ENCODE measurements at regions not wholly inside any gene's neighbourhood (a gene's known extent, or its start where the extent isn't known, plus 50 kb on each side); places are given as distances from the start of the nearest gene placed in this dataset.

- DNase-seq (ENCODE audit: low read depth), result no peak
Measured at GRCh38 chr11:95485115-95485900, 254.3 kb upstream of the SESN3 start.

- no peak for DNase-seq (ENCODE audit: low read depth)
Measured at GRCh38 chr11:95483339-95483738, 252.3 kb upstream of the SESN3 start.

- no peak for DNase-seq (ENCODE audit: low read depth)
Measured at GRCh38 chr11:95478003-95478402, 247.0 kb upstream of the SESN3 start.

DNA sequence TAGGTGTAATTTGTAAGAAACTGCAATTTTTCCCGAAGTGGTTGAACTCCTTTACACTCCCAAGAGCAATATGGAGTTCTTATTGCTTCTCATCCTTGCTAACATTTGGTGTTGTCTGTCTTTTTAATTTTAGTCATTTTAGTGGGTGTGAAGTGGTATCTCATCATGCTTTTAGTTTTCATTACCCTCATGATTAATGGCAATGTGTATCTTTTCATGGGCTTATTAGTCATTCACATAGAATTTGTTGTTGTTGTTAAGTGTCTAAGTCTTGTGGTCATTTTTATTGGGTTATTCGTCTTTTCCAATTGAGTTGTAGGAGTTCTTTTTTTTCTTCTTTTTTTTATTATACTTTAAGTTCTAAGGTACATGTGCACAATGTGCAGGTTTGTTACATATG is 238.3 kb upstream of the SESN3 start:
- no peak for DNase-seq (ENCODE audit: low read depth)

DNA sequence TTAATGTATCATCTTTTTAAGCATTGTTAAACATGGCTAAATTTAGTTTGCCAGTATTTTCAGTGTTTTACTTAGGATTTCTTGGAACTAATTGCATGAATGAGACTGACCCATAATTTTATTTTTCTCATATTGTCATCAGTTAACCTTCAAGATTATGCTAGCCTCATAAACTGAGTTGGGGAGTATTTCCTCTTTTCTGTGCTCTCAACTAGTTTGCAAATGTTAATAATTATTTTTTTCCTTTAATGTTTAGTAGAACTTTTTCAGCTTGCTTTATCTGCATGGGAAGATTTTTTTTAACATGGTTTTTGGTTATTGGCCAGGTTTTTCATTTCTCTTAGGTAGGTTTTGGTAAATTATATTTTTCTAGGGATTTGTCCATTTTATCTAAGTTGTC is 235.4 kb upstream of the SESN3 start:
- DNase-seq (ENCODE audit: low read depth), result no peak

DNA sequence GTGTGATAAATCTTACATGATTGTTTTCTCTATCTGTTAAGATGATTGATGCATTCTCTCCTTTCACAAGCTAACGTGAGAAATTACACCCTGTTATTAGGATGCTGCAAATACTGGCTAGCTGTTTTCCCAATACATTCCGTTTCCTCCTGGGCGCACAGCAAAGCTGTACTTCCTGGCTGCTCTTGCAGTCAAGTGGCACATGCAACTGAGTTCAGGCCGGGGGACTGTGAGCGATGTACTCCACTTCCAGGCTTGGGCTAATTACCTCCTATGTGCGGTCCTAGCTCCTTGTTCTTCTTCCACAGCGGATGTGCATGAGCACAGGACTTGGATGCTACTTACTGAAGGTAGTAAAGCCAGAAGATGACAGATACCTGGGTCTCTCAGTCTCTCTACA is 234.9 kb upstream of the SESN3 start:
- DNase-seq (ENCODE audit: low read depth), result no peak

DNA sequence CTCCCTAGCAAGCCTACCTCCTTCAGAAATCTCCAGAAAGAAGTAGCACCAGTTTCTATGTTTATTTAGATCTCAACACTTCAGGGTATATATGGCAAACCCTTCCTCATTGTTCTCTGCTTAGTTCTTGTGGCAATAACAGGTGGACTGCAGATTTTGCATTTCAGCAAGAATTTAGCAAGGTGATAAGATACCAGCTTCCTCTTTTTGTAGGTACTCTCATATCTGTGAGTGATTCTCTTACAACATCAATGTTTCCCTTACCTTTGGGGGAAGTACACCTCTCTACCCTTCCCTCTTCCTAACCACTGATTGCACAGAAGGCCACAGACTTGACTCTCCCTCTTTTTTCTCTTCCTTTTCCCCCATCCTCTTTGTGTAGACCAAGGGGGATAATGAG is 230.9 kb upstream of the SESN3 start:
- DNase-seq (ENCODE audit: low read depth), result no peak

DNA sequence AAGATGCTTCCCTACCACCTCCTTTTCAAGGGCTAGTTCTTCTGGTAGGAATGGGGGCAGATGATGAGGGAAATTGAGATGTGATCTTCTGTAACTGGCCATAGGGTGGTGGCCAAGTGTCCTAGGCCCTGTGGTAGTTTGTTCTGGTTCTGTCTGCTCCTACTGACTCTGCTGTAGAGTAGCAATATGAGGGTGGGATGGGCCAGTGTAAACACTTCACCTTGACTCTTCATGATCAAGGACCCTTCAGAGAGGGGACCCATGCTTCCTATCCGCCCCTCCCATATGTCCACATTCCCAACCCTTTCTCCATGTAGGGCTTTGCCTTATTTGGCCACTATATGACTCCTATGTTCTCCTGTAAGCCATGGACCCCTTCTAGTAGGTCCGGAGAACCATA is 230.3 kb upstream of the SESN3 start:
- no peak for DNase-seq (ENCODE audit: low read depth)

- no peak for DNase-seq (ENCODE audit: low read depth)
Measured at GRCh38 chr11:95459291-95460042, 228.5 kb upstream of the SESN3 start.

DNA sequence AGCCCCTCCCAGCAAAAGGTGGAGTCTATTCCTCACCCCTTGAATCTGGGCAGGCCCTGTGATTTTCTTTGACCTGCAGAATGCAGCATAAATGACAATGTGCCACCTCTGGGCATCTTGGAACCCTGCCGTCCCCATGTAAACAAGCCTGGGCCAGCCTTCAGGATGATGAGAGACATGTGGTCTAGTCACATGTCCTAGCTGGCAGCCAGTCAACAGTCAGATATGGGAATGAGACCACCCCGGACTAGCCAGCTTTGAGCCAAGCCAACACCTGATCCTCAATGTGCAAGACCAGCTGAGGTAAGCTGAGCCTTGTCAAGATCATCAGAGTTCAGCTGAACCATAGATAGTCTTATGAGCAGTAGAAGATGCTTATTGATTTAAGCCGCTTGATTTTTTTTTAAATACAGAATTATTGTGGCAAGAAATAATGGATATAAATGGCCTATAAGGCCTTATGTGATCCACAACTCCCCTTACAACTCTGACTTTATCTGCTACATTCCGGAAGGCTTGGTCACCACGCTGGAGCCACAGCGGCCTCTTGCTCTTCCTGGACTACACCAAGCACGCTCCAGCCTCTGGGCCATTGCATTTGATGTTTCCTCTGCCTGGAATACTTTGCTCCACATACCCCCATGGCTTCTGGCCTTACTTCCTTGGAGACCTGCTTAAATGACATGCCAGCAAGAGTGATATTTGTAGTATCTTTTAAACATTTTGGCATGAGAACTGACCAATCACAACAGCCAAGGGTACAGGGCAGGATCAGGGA is 225.9 kb upstream of the SESN3 start:
- no peak for DNase-seq (ENCODE audit: low read depth)

DNA sequence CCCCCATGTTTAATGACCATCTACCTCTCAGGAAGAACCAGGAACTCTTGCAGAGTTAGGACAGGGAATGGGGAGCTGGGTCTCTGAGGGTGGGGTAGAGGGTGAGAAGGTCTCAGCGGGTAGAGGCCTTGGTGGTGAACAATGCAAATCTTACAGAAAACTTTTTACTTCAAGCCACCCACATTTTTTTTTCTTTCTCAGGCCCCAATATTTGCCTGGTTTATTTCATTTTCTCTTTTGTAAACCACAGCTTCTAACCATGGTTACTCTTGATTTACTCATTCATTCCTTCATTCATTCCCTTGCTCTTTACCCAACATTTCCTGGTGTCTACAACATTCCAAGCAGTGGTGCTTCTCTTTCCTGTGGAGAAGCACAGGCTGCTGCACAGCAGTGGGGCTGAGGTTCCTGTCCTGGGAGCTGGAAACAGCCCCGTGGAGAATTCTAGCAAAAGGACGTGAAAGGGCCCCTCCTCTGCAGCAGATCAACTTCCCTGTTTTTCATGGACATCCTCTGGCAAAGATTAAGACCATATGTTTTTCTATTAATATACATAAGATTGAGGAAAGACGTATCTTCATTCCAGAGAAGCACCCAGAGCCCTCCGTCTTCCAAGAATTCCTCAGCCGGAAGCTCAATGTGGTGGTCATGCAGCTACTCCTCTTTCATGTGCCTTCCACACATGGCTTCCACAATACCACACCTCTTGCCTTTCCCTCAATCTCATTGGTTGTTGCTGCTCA is 224.4 kb upstream of the SESN3 start:
- no peak for DNase-seq (ENCODE audit: low read depth)

DNA sequence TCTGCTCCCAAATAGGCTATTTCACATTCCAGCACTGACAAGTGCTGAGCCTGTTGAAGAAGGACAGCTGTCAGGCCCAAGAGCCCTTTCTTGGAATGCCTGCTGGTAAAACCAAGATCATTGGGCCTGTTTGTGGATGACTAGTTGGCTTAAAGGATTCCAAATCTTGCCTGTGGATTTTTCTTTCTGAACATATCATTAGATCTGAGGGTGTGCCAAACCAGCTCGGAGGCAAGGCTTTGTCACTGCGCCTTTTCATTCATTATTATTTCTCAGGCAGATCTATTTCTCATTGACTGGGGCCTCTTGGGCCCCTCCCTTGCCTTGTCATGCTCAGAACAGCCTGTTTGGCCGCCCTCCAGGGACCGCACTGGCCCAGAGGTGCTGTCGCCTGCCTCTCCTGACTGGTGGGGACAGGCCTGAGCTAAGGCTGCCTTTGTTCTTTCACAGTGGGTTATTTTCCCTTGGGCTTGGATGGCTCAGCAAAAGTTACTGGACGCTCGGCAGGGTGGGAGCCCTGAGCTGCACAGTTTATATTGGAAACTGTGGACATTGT is 222.7 kb upstream of the SESN3 start:
- DNase-seq (ENCODE audit: low read depth), result no peak

GRCh38 chr11:95451682-95452081 is 220.7 kb upstream of the SESN3 start:
- DNase-seq (ENCODE audit: low read depth), result no peak

DNA sequence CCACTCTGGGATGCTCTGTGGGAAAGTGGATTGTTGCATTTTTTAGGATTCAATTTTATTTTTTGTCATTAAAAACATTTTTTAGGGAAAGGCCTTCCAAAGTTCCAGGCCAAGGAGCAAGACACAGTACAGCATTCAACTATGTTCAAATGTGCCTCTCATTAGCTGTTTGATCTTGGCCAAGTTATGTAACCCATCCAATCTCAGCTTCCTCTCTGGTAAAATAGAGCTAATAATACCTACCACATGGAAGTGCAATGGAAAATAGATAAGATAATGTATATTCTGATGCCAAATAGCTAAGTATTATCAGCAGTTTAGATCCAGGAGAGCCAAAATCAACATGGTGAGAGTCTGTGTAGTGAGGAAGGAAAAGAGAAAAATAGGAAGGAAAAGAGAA is 220.3 kb upstream of the SESN3 start:
- DNase-seq (ENCODE audit: low read depth), result no peak

DNA sequence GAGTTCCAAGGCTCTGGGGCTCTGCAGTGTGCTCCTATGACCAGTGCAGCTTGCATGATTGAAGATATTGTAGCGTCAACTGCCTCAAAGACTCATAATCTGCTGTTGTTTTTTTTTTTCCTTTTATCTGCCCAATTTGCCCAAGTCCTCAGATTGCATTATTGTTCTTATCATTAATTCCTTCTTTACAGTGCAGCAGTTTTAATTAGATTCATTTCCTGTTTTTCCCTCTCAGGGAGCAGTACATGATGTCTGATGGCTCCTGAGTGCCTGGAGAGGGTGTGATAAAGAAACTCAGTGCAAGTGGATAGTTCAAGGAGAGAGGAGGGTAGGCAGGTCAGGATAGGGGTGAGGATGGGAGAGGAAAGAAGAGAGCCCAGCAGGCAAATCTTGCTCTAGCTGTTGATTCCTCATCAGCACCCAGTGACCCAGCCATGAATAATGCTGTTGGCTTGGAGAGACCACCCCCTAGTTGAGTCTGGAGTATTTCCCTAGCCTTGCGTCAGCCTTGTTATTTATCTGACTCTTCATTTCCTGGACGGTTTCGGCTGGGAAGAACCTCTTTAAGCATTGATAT is 219.6 kb upstream of the SESN3 start:
- DNase-seq (ENCODE audit: low read depth), result no peak

DNA sequence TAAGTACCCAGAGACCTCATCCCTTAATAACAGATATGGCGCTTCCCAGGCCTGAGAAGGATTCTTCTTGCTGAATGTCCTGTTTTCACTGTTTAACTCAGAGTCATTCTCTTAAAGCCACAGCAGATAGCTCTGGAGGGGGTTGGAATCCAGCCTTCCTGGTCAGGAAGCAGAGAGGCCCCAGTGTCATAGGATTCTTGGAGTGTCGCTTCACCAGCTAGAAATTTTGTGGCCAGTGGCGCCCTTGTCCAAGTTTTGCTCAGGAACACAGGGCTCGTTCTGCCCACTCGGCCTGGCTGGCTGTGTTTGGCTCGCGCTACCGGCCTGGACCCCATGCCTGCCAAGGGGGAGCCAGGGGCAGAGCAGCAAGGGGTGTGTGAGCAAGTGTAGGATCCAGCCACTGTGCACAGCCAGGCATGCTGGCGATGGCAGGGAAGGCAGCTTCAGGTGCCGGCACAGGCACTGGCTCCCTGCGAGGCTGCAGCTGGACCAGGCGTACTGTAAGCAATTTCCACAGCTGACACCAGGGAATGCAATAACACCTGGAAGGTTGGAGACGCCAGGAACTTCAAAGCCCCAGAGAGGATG is 214.8 kb upstream of the SESN3 start:
- no peak for DNase-seq (ENCODE audit: low read depth)

GRCh38 chr11:95444309-95445241 is 213.6 kb upstream of the SESN3 start:
- DNase-seq (ENCODE audit: low read depth), result no peak

DNA sequence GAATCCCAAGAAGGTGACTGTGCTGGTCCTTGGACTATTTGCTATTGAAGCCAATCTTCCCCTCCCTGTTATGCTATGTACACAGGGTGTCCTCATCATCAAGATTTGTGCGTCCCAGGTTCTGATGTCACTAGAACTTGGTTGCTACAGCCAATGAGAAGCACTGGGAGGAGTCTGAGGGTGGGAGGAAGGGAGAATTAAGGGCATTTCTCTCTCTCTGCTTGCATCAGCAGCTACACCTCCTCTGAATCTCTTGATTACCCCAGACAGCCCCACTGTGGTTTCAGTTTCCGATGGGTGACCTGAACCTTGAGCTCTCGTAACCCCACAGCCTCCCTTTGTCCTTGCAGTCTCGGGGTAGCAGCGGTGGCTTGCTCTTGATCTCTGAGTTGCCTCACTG is 212.4 kb upstream of the SESN3 start:
- DNase-seq (ENCODE audit: low read depth), result no peak

- DNase-seq (ENCODE audit: low read depth), result no peak
Measured at GRCh38 chr11:95442531-95443050, 211.6 kb upstream of the SESN3 start.

Measured in HS-27A (cell line).